ENCODE measurements at regions not wholly inside any gene's neighbourhood (a gene's known extent, or its start where the extent isn't known, plus 50 kb on each side); places are given as distances from the start of the nearest gene placed in this dataset.

DNA sequence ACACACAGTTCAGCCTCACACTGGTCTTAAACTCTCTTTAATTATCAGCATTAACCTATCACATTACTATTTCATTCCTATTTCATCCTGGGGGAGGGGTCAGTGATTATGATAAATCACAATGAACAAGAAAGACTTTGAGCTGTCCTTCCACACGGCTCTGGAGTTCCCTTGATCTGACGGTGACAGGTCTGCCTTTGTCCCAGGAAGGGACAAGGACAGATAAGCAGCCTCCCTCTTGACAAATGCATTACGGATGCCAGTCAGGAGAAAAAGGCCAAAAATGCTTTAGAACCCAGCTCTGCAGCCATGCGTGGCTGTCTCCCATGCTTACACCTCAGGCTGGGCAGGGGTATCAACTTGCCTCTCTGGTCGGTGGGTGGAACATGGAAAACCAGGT lies 281.7 kb downstream of the BCL11A start:
- TF ChIP-seq CTCF (IDR thresholded peaks at IDR 0.05; ENCODE audit: poor library complexity, severe bottlenecking) (no peak), EP300 (conservative IDR thresholded peaks at IDR 0.05; ENCODE audit: poor library complexity, severe bottlenecking) (no peak), POLR2AphosphoS5 (IDR thresholded peaks at IDR 0.05) (no peak)
